ENCODE measurements at regions not wholly inside any gene's neighbourhood (a gene's known extent, or its start where the extent isn't known, plus 50 kb on each side); places are given as distances from the start of the nearest gene placed in this dataset.

GRCh38 chr1:244948416-244948815 is 84.1 kb upstream of the HNRNPU start:
- DNase-seq (ENCODE audit: low spot score) = no peak

GRCh38 chr1:244945109-244945671 is 80.8 kb upstream of the HNRNPU start:
- no peak for DNase-seq (ENCODE audit: low spot score)

GRCh38 chr1:244941121-244941520 is 76.8 kb upstream of the HNRNPU start:
- no peak for DNase-seq (ENCODE audit: low spot score)

- DNase-seq (ENCODE audit: low spot score) = no peak
These were observed 72.8 kb upstream of the HNRNPU start for GRCh38 chr1:244937099-244937498.

GRCh38 chr1:244920911-244921761 is 56.8 kb upstream of the HNRNPU start:
- no peak for DNase-seq (ENCODE audit: low spot score)

- DNase-seq (ENCODE audit: low spot score) = no peak
These were observed 55.3 kb upstream of the HNRNPU start for GRCh38 chr1:244919320-244920282.

GRCh38 chr1:244918421-244919319 is 54.3 kb upstream of the HNRNPU start:
- DNase-seq (ENCODE audit: low spot score) = peak; percentile 15

- no peak for DNase-seq (ENCODE audit: low spot score)
These were observed 52.8 kb upstream of the HNRNPU start for GRCh38 chr1:244917073-244917670.

GRCh38 chr1:244915736-244916135 is 51.4 kb upstream of the HNRNPU start:
- no peak for DNase-seq (ENCODE audit: low spot score)

- DNase-seq (ENCODE audit: low spot score) = no peak
These were observed 50.4 kb upstream of the HNRNPU start for GRCh38 chr1:244914761-244915160.
